Cerebellar cortex (tissue), 1 donor: ENCODE measurements at regions not wholly inside any gene's neighbourhood (a gene's known extent, or its start where the extent isn't known, plus 50 kb on each side); places are given as distances from the start of the nearest gene placed in this dataset.

Experiments
- DNase-seq: peaks from one replicate; pipeline ENCODE4 v3.0.0-alpha.2; 2015; ENCODE audit warnings: low spot score

GRCh38 chr16:5903832-5904231 is 806.2 kb upstream of the EEF2KMT start:
- DNase-seq: peak; percentile 71

GRCh38 chr16:5903153-5903552 is 805.6 kb upstream of the EEF2KMT start:
- DNase-seq: peak; percentile 3

- no peak for DNase-seq
Measured at GRCh38 chr16:5900046-5900445, 802.5 kb upstream of the EEF2KMT start.

- DNase-seq: no peak
Measured at GRCh38 chr16:5895976-5896375, 798.4 kb upstream of the EEF2KMT start.

GRCh38 chr16:5895137-5895536 is 797.5 kb upstream of the EEF2KMT start:
- no peak for DNase-seq

GRCh38 chr16:5891296-5891695 is 793.7 kb upstream of the EEF2KMT start:
- DNase-seq: no peak

- no peak for DNase-seq
Measured at GRCh38 chr16:5885521-5885920, 787.9 kb upstream of the EEF2KMT start.

GRCh38 chr16:5884996-5885395 is 787.4 kb upstream of the EEF2KMT start:
- DNase-seq: no peak

GRCh38 chr16:5884339-5884738 is 786.7 kb upstream of the EEF2KMT start:
- no peak for DNase-seq

GRCh38 chr16:5882087-5882640 is 784.6 kb upstream of the EEF2KMT start:
- no peak for DNase-seq

- DNase-seq: no peak
Measured at GRCh38 chr16:5875416-5875815, 777.8 kb upstream of the EEF2KMT start.

GRCh38 chr16:5874899-5875298 is 777.3 kb upstream of the EEF2KMT start:
- DNase-seq: no peak

- no peak for DNase-seq
Measured at GRCh38 chr16:5873221-5873620, 775.6 kb upstream of the EEF2KMT start.

- peak; percentile 47 for DNase-seq
Measured at GRCh38 chr16:5870886-5871691, 773.5 kb upstream of the EEF2KMT start.

GRCh38 chr16:5867250-5867649 is 769.7 kb upstream of the EEF2KMT start:
- DNase-seq: no peak

- peak; percentile 85 for DNase-seq
Measured at GRCh38 chr16:5865236-5865635, 767.6 kb upstream of the EEF2KMT start.

GRCh38 chr16:5863071-5863606 is 765.5 kb upstream of the EEF2KMT start:
- DNase-seq: no peak

- DNase-seq: no peak
Measured at GRCh38 chr16:5862103-5862840, 764.7 kb upstream of the EEF2KMT start.

- no peak for DNase-seq
Measured at GRCh38 chr16:5861241-5861640, 763.6 kb upstream of the EEF2KMT start.

- DNase-seq: no peak
Measured at GRCh38 chr16:5858180-5858579, 760.6 kb upstream of the EEF2KMT start.

- no peak for DNase-seq
Measured at GRCh38 chr16:5854027-5854426, 756.4 kb upstream of the EEF2KMT start.

GRCh38 chr16:5852151-5852550 is 754.6 kb upstream of the EEF2KMT start:
- DNase-seq: no peak
